ENCODE measurements at regions not wholly inside any gene's neighbourhood (a gene's known extent, or its start where the extent isn't known, plus 50 kb on each side); places are given as distances from the start of the nearest gene placed in this dataset.

GRCh38 chr1:80987106-80987505 is 813.6 kb upstream of the ADGRL2 start:
- Histone ChIP-seq H3K9ac (ENCODE audit: extremely low read depth, low read length, poor library complexity, severe bottlenecking) (no peak overlapping the region), H3K27me3 (ENCODE audit: control insufficient read depth, insufficient read depth, low read length, poor library complexity, severe bottlenecking) (no peaks in the 10 kb centered on the region), H3K36me3 (ENCODE audit: control insufficient read depth, insufficient read depth, low read length) (no peaks in the 10 kb centered on the region), H3K4me1 (ENCODE audit: control insufficient read depth, insufficient read depth, low read length) (no peaks in the 10 kb centered on the region), H3K27ac (ENCODE audit: low read depth, low read length) (no peak overlapping the region), H3K4me3 (ENCODE audit: low read length) (no peak overlapping the region), H3K9me3 (ENCODE audit: control insufficient read depth, low read length) (no peaks in the 10 kb centered on the region)
- no peak overlapping the region for H3K4me3 Mint-ChIP-seq
- peaks cover 6% of the 10 kb centered on the region for H3K4me1 Mint-ChIP-seq
- no peak for DNase-seq
- TF ChIP-seq, protein P1, sequence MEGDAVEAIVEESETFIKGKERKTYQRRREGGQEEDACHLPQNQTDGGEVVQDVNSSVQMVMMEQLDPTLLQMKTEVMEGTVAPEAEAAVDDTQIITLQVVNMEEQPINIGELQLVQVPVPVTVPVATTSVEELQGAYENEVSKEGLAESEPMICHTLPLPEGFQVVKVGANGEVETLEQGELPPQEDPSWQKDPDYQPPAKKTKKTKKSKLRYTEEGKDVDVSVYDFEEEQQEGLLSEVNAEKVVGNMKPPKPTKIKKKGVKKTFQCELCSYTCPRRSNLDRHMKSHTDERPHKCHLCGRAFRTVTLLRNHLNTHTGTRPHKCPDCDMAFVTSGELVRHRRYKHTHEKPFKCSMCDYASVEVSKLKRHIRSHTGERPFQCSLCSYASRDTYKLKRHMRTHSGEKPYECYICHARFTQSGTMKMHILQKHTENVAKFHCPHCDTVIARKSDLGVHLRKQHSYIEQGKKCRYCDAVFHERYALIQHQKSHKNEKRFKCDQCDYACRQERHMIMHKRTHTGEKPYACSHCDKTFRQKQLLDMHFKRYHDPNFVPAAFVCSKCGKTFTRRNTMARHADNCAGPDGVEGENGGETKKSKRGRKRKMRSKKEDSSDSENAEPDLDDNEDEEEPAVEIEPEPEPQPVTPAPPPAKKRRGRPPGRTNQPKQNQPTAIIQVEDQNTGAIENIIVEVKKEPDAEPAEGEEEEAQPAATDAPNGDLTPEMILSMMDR (conservative IDR thresholded peaks at IDR 0.05): no peak
- no peaks in the 10 kb centered on the region for H3K27me3 Mint-ChIP-seq (ENCODE audit: insufficient read depth)
- H3K27ac Mint-ChIP-seq: no peak overlapping the region
- H3K9me3 Mint-ChIP-seq: no peaks in the 10 kb centered on the region
- no peaks in the 10 kb centered on the region for H3K36me3 Mint-ChIP-seq (ENCODE audit: low read depth)
- 80 to 94% methylated on average over 1 to 2 of the region's 2 CpGs for WGBS, 2 experiments (ENCODE audit: insufficient coverage in 1 of 2, insufficient read length in 1 of 2)

GRCh38 chr1:80982831-80983230 is 817.9 kb upstream of the ADGRL2 start:
- Mint-ChIP-seq H3K4me1 (peaks cover 14% of the 10 kb centered on the region), H3K27me3 (ENCODE audit: insufficient read depth) (no peaks in the 10 kb centered on the region), H3K4me3 (no peak overlapping the region), H3K36me3 (ENCODE audit: low read depth) (no peaks in the 10 kb centered on the region), H3K27ac (no peak overlapping the region), H3K9me3 (no peaks in the 10 kb centered on the region)
- Histone ChIP-seq H3K9me3 (ENCODE audit: control insufficient read depth, low read length) (no peaks in the 10 kb centered on the region), H3K27me3 (ENCODE audit: control insufficient read depth, insufficient read depth, low read length, poor library complexity, severe bottlenecking) (no peaks in the 10 kb centered on the region), H3K4me1 (ENCODE audit: control insufficient read depth, insufficient read depth, low read length) (no peaks in the 10 kb centered on the region), H3K36me3 (ENCODE audit: control insufficient read depth, insufficient read depth, low read length) (no peaks in the 10 kb centered on the region), H3K9ac (ENCODE audit: extremely low read depth, low read length, poor library complexity, severe bottlenecking) (no peak overlapping the region), H3K4me3 (ENCODE audit: low read length) (no peak overlapping the region), H3K27ac (ENCODE audit: low read depth, low read length) (no peak overlapping the region)
- DNase-seq: no peak
- TF ChIP-seq, protein P1 (conservative IDR thresholded peaks at IDR 0.05): no peak
- 96 to 100% methylated on average over 1 to 3 of the region's 3 CpGs for WGBS, 2 experiments (ENCODE audit: insufficient coverage in 1 of 2, insufficient read length in 1 of 2)

DNA sequence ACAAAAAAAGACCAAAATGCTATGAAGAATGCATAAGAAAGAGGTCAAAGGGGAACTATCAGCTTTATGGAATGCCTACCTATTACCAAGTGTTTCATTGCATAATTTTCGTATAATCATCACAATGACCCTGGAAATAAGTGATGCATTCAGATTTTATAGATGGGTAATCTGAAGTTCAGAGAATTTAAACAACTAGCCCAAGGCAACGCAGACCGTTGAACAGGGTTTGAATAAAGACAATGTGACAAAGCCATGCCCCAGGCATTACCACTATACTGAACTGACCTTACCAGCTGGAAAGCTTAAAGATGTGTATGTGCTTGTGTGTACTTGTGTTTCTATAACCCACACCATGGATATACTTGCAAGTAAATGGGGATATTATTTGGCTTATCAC is 827.6 kb upstream of the ADGRL2 start:
- H3K9me3 ChIP-seq (ENCODE audit: control insufficient read depth, low read length): no peaks in the 10 kb centered on the region
- no peaks in the 10 kb centered on the region for H3K9me3 Mint-ChIP-seq
- no peak overlapping the region for H3K4me3 Mint-ChIP-seq
- no peaks in the 10 kb centered on the region for H3K36me3 Mint-ChIP-seq (ENCODE audit: low read depth)
- no peaks in the 10 kb centered on the region for H3K27me3 ChIP-seq (ENCODE audit: control insufficient read depth, insufficient read depth, low read length, poor library complexity, severe bottlenecking)
- no peak overlapping the region for H3K27ac ChIP-seq (ENCODE audit: low read depth, low read length)
- H3K4me3 ChIP-seq (ENCODE audit: low read length): no peak overlapping the region
- 91% methylated on average over 3 of the region's 3 CpGs; no CpG with 5 or more reads in 1 of the 2 experiments for WGBS, 2 experiments (ENCODE audit: insufficient coverage in 1 of 2, insufficient read length in 1 of 2)
- no peak overlapping the region for H3K9ac ChIP-seq (ENCODE audit: extremely low read depth, low read length, poor library complexity, severe bottlenecking)
- H3K27ac Mint-ChIP-seq: no peak overlapping the region
- TF ChIP-seq, protein P1 (conservative IDR thresholded peaks at IDR 0.05): no peak
- no peaks in the 10 kb centered on the region for H3K27me3 Mint-ChIP-seq (ENCODE audit: insufficient read depth)
- H3K4me1 Mint-ChIP-seq: no peaks in the 10 kb centered on the region
- H3K36me3 ChIP-seq (ENCODE audit: control insufficient read depth, insufficient read depth, low read length): no peaks in the 10 kb centered on the region
- no peak for DNase-seq
- H3K4me1 ChIP-seq (ENCODE audit: control insufficient read depth, insufficient read depth, low read length): no peaks in the 10 kb centered on the region

All from endodermal cell (in vitro differentiated cells).